ENCODE measurements at regions not wholly inside any gene's neighbourhood (a gene's known extent, or its start where the extent isn't known, plus 50 kb on each side); places are given as distances from the start of the nearest gene placed in this dataset.

- TF ChIP-seq CTCF (tag by site-specific recombination; IDR thresholded peaks at IDR 0.05) (no peak), ZNF629 (tag by site-specific recombination; IDR thresholded peaks at IDR 0.05) (no peak), ZNF792 (tag by site-specific recombination; IDR thresholded peaks at IDR 0.05) (no peak), ZBTB7A (tag by site-specific recombination; IDR thresholded peaks at IDR 0.05; ENCODE audit: low read depth) (no peak)
These were observed 57.4 kb upstream of the NKD1 start for GRCh38 chr16:50490828-50491227.

Data from HEK293 (cell line).